Smooth muscle cell (in vitro differentiated cells): ENCODE measurements at regions not wholly inside any gene's neighbourhood (a gene's known extent, or its start where the extent isn't known, plus 50 kb on each side); places are given as distances from the start of the nearest gene placed in this dataset.

Experiments
- DNase-seq: peaks from one replicate; lab custom pipeline; 2025; ENCODE audit not compliant: unreplicated experiment; lab: John Stamatoyannopoulos, UW
- H2AFZ ChIP-seq: fragments of 200-600 bp; sonication (generic); 2 replicates; pipeline ENCODE4 v1.6.0; 2016; ENCODE audit warnings: antibody characterized with exemption, low read depth, mild to moderate bottlenecking
- H3F3A ChIP-seq: fragments of 200-600 bp; sonication (generic); 2 replicates; pipeline ENCODE4 v1.6.0; 2017; ENCODE audit warnings: antibody characterized with exemption, low read depth
- H3K27ac ChIP-seq: fragments of 200-600 bp; sonication (generic); 2 replicates; pipeline ENCODE4 v1.5.1; 2016; ENCODE audit warnings: low read depth, mild to moderate bottlenecking
- H3K27me3 ChIP-seq: fragments of 200-600 bp; sonication (generic); 2 replicates; pipeline ENCODE4 v1.6.1; 2016; ENCODE audit warnings: low read depth, mild to moderate bottlenecking
- H3K36me3 ChIP-seq: fragments of 200-600 bp; sonication (generic); 2 replicates; pipeline ENCODE4 v1.5.1; 2016; ENCODE audit warnings: low read depth
- H3K4me1 ChIP-seq: fragments of 200-600 bp; sonication (generic); 2 replicates; pipeline ENCODE4 v1.5.1; 2016; ENCODE audit warnings: low read depth
- H3K4me2 ChIP-seq: fragments of 200-600 bp; sonication (generic); 2 replicates; pipeline ENCODE4 v1.6.0; 2016; ENCODE audit warnings: mild to moderate bottlenecking
- H3K4me3 ChIP-seq: fragments of 200-600 bp; sonication (generic); 2 replicates; pipeline ENCODE4 v1.5.1; 2016; ENCODE audit warnings: mild to moderate bottlenecking
- H3K79me2 ChIP-seq: fragments of 200-600 bp; sonication (generic); 2 replicates; pipeline ENCODE4 v1.6.0; 2016; ENCODE audit warnings: low read depth, mild to moderate bottlenecking
- H3K9ac ChIP-seq: fragments of 200-600 bp; sonication (generic); 2 replicates; pipeline ENCODE4 v1.6.0; 2016; ENCODE audit warnings: low read depth
- H3K9me3 ChIP-seq: fragments of 200-600 bp; sonication (generic); replicated peaks from 2 replicates; pipeline ENCODE4 v1.5.1; 2016; ENCODE audit warnings: low read depth
- H4K20me1 ChIP-seq: fragments of 200-600 bp; sonication (generic); 2 replicates; pipeline ENCODE4 v1.6.0; 2016; ENCODE audit warnings: low read depth
- WGBS: methylation state at CpG from one replicate; pipeline ENCODE4 v1.1.7; 2016; ENCODE audit warnings: low lambda C conversion rate; 5-methylcytosine and 5-hydroxymethylcytosine counted together
- TF ChIP-seq, protein P1 (sequence below): fragments of 200-600 bp; sonication (generic); IDR thresholded peaks from 2 replicates; pipeline ENCODE4 v1.5.1; 2017; ENCODE audit warnings: borderline replicate concordance, mild to moderate bottlenecking, antibody characterized with exemption; ENCODE audit not compliant: insufficient read depth, poor library complexity, severe bottlenecking

- Histone ChIP-seq H3K36me3 (no peaks in the 10 kb centered on the region), H3K9me3 (no peaks in the 10 kb centered on the region), H3K4me2 (no peak overlapping the region), H2AFZ (no peak overlapping the region), H3K4me1 (no peaks in the 10 kb centered on the region), H4K20me1 (no peaks in the 10 kb centered on the region), H3K27ac (no peak overlapping the region), H3K27me3 (no peaks in the 10 kb centered on the region), H3K4me3 (no peak overlapping the region), H3F3A (no peaks in the 10 kb centered on the region), H3K79me2 (no peaks in the 10 kb centered on the region), H3K9ac (no peak overlapping the region)
- TF ChIP-seq, protein P1, sequence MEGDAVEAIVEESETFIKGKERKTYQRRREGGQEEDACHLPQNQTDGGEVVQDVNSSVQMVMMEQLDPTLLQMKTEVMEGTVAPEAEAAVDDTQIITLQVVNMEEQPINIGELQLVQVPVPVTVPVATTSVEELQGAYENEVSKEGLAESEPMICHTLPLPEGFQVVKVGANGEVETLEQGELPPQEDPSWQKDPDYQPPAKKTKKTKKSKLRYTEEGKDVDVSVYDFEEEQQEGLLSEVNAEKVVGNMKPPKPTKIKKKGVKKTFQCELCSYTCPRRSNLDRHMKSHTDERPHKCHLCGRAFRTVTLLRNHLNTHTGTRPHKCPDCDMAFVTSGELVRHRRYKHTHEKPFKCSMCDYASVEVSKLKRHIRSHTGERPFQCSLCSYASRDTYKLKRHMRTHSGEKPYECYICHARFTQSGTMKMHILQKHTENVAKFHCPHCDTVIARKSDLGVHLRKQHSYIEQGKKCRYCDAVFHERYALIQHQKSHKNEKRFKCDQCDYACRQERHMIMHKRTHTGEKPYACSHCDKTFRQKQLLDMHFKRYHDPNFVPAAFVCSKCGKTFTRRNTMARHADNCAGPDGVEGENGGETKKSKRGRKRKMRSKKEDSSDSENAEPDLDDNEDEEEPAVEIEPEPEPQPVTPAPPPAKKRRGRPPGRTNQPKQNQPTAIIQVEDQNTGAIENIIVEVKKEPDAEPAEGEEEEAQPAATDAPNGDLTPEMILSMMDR: no peak
- 78% methylated on average over 4 of the region's 4 CpGs for WGBS
- no peak for DNase-seq
Measured at GRCh38 chr18:30639361-30639760, 403.2 kb downstream of the DSC3 start.

DNA sequence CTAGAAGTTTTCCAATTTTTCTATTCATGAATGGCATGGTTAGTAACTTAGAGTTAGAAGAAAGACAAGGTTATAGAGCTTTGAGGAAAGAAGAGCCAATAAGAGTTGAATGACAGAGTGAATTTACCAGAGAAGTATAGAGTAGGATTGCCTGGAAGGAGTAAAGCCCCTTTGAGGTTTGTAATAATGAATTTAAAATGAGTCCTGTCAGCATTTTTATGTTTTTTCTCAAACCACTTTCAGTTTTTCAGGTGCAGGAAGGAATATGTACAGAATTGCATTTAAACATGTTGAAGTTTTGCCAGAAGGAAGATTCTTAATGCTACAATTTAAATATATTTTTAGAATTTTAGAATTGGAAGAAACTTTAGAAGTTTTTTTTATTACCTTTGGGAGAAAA, 408.3 kb downstream of the DSC3 start:
- no peaks in the 10 kb centered on the region for H3K4me1 ChIP-seq
- no peaks in the 10 kb centered on the region for H3K36me3 ChIP-seq
- no peak overlapping the region for H3K27ac ChIP-seq
- H3K79me2 ChIP-seq: no peaks in the 10 kb centered on the region
- H3K4me2 ChIP-seq: no peak overlapping the region
- TF ChIP-seq, protein P1: no peak
- no peaks in the 10 kb centered on the region for H4K20me1 ChIP-seq
- no peaks in the 10 kb centered on the region for H3K9me3 ChIP-seq
- no peak overlapping the region for H3K9ac ChIP-seq
- no peak for DNase-seq
- H3K4me3 ChIP-seq: no peak overlapping the region
- no peaks in the 10 kb centered on the region for H3F3A ChIP-seq
- no peaks in the 10 kb centered on the region for H3K27me3 ChIP-seq
- H2AFZ ChIP-seq: no peak overlapping the region

DNA sequence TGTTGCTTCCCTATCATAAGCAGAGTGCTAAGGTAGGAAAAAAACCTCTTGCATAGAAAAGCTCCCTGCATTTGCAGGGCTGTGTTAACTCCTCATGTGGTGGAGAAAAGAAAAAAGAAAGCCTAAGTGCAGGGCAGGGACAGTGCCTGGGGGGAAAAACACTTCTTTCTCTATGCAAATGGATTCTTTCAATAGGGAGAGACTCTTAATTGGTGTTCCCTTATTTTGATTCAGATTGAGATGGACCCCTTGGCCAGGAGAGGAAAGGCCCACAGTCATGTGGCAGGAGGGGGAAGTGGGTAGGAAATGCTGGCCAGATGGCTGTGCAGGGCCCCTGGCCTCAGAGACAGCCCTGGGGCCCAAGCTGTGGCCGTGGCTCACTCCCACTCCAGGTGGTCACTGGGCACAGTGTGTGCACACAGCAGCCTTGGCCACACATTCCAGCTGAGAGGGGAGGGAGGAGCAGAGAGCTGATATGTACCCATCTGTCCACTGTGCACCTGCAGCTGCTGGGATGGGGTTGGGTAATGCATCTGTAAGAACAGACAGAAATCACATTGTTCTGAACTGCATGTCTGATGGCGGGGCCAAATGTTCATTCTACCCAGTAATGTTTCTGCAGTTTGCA, 410.4 kb downstream of the DSC3 start:
- H3K27me3 ChIP-seq: no peaks in the 10 kb centered on the region
- no peak overlapping the region for H3K4me3 ChIP-seq
- H3K4me2 ChIP-seq: no peak overlapping the region
- TF ChIP-seq, protein P1: no peak
- H3K36me3 ChIP-seq: no peaks in the 10 kb centered on the region
- no peak for DNase-seq
- H2AFZ ChIP-seq: no peak overlapping the region
- H3K9ac ChIP-seq: no peak overlapping the region
- no peaks in the 10 kb centered on the region for H3K79me2 ChIP-seq
- WGBS: 84% methylated on average over 2 of the region's 2 CpGs
- no peaks in the 10 kb centered on the region for H3K4me1 ChIP-seq
- no peaks in the 10 kb centered on the region for H3F3A ChIP-seq
- no peak overlapping the region for H3K27ac ChIP-seq
- no peaks in the 10 kb centered on the region for H3K9me3 ChIP-seq
- H4K20me1 ChIP-seq: no peaks in the 10 kb centered on the region

- no peaks in the 10 kb centered on the region for H3K27me3 ChIP-seq
- H3K4me3 ChIP-seq: no peak overlapping the region
- no peaks in the 10 kb centered on the region for H3F3A ChIP-seq
- no peak overlapping the region for H3K4me2 ChIP-seq
- H3K4me1 ChIP-seq: no peaks in the 10 kb centered on the region
- H4K20me1 ChIP-seq: no peaks in the 10 kb centered on the region
- H2AFZ ChIP-seq: no peak overlapping the region
- H3K9ac ChIP-seq: no peak overlapping the region
- H3K27ac ChIP-seq: no peak overlapping the region
- H3K36me3 ChIP-seq: no peaks in the 10 kb centered on the region
- H3K9me3 ChIP-seq: no peaks in the 10 kb centered on the region
- TF ChIP-seq, protein P1: no peak
- DNase-seq: no peak
- WGBS: 95% methylated on average over 3 of the region's 3 CpGs
- no peaks in the 10 kb centered on the region for H3K79me2 ChIP-seq
Measured at GRCh38 chr18:30625961-30626360, 416.6 kb downstream of the DSC3 start.
